GM19324 (cell line): ENCODE measurements at regions not wholly inside any gene's neighbourhood (a gene's known extent, or its start where the extent isn't known, plus 50 kb on each side); places are given as distances from the start of the nearest gene placed in this dataset.
A peak's percentile ranks its signal among the peaks of the same experiment; 100 is the strongest.

Experiments used
- ATAC-seq: cut with Tn5 transposase; IDR thresholded peaks from one replicate; pipeline ENCODE4 v1.9.1; 2021; ENCODE audit warnings: mild to moderate bottlenecking, moderate library complexity; ENCODE audit not compliant: unreplicated experiment, low FRiP score

- no peak for ATAC-seq
These were observed 57.7 kb upstream of the SLC1A4 start for GRCh38 chr2:64931246-64932115.

- no peak for ATAC-seq
These were observed 57.2 kb upstream of the SLC1A4 start for GRCh38 chr2:64932116-64932370.

GRCh38 chr2:64932371-64933216, 56.6 kb upstream of the SLC1A4 start:
- peak; percentile 87 for ATAC-seq

- ATAC-seq, result no peak
These were observed 54.7 kb upstream of the SLC1A4 start for GRCh38 chr2:64934530-64934929.

- no peak for ATAC-seq
These were observed 52.4 kb upstream of the SLC1A4 start for GRCh38 chr2:64936809-64937208.

GRCh38 chr2:64937314-64937686, 51.9 kb upstream of the SLC1A4 start:
- peak; percentile 1 for ATAC-seq

GRCh38 chr2:64937687-64938491, 51.3 kb upstream of the SLC1A4 start:
- peak; percentile 75 for ATAC-seq

- ATAC-seq, result no peak
These were observed 50.5 kb upstream of the SLC1A4 start for GRCh38 chr2:64938607-64939285.

GRCh38 chr2:64939332-64939917, 49.8 kb upstream of the SLC1A4 start:
- ATAC-seq, result peak; percentile 29
